ENCODE measurements at regions not wholly inside any gene's neighbourhood (a gene's known extent, or its start where the extent isn't known, plus 50 kb on each side); places are given as distances from the start of the nearest gene placed in this dataset.
"Not testable (repeated sequence)": the region's sequence is repeated elsewhere in the genome, so short reads cannot be mapped to it uniquely, and the experiment has no call there.

DNA sequence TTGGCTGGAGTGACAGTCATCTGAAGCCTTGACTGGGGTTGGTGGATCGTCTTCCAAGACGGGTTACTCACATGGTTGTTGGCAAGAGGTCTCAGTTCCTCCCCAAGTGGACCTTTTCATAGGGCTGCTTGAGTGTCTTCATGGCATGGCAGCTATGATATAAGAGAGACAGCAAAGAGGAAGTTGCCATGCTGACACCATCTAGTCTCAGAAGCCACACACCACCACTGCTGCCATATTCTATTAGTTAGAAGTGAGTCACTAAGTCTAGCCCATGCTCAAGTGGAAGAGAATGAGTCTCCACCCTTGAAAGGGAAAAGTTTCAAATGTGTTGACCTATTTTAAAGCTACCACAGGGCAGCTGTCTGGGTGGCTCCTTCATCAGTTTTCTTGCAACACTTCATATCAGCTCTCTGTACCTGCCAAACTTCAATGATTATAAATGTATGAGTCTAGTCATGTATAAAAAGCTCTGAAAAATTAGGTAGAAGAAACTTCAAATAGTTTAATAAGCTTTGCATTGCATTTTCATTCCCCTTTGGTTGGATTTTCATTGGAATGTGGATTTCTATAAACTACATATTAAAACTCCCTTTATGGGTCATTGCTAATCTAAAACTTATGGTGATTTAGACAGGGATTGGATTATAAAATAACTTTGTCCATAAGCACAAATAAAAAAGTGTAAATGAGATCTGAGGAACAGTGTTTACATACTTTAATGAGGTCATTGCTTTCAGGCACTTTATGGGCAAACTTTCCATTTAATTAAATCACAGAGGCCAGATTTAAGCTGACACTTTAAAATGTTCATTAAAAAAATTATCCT lies 68.0 kb upstream of the ATXN3L start:
- TF ChIP-seq, protein P1, sequence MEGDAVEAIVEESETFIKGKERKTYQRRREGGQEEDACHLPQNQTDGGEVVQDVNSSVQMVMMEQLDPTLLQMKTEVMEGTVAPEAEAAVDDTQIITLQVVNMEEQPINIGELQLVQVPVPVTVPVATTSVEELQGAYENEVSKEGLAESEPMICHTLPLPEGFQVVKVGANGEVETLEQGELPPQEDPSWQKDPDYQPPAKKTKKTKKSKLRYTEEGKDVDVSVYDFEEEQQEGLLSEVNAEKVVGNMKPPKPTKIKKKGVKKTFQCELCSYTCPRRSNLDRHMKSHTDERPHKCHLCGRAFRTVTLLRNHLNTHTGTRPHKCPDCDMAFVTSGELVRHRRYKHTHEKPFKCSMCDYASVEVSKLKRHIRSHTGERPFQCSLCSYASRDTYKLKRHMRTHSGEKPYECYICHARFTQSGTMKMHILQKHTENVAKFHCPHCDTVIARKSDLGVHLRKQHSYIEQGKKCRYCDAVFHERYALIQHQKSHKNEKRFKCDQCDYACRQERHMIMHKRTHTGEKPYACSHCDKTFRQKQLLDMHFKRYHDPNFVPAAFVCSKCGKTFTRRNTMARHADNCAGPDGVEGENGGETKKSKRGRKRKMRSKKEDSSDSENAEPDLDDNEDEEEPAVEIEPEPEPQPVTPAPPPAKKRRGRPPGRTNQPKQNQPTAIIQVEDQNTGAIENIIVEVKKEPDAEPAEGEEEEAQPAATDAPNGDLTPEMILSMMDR (IDR thresholded peaks at IDR 0.05; ENCODE audit: control insufficient read depth, extremely low read depth, insufficient read depth): no peak
- no peak overlapping the region for H3K4me3 ChIP-seq (ENCODE audit: low read depth, low read length)
- DNase-seq (ENCODE audit: low read depth): no peak

DNA sequence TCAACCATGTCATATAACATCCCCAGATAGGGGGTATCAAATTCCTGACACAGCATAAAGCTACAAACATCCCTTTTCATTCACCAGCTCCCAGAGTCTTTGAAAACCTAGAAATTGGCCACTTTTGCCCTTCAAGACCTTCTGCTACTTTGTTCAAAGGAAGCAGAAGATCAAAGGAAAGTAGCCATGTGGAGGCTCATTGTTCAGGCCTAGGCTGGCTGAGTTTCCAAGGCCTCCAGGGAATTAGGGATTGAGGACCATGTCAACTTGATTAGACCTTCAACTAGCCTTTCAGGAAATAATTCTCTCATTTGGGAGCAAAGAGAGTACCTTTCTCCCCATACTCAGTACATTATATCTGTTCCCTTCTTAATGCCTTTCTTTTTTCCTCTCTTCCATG lies 66.8 kb upstream of the ATXN3L start:
- no peak for DNase-seq (ENCODE audit: low read depth)
- H3K4me3 ChIP-seq (ENCODE audit: low read depth, low read length): no peak overlapping the region
- TF ChIP-seq, protein P1 (IDR thresholded peaks at IDR 0.05; ENCODE audit: control insufficient read depth, extremely low read depth, insufficient read depth): no peak

DNA sequence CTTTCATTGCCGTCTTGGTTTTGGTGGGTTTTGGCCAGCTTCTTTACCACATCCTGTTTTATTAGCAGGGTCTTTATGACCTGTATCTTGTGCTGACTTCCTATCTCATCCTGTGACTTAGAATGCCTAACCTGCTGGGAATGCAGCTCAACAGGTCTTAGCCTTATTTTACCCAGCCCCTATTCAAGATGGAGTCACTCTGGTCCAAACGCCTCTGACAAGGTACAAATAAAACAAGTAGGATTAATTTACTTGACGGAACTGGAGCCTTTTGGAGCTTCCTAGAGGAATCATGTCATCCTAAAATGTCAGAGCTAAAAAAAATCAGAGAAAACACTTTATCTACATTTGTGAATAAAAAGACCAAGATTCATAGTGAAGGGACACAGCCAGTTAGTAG lies 66.2 kb upstream of the ATXN3L start:
- H3K4me3 ChIP-seq (ENCODE audit: low read depth, low read length): no peak overlapping the region
- TF ChIP-seq, protein P1 (IDR thresholded peaks at IDR 0.05; ENCODE audit: control insufficient read depth, extremely low read depth, insufficient read depth): no peak
- no peak for DNase-seq (ENCODE audit: low read depth)

DNA sequence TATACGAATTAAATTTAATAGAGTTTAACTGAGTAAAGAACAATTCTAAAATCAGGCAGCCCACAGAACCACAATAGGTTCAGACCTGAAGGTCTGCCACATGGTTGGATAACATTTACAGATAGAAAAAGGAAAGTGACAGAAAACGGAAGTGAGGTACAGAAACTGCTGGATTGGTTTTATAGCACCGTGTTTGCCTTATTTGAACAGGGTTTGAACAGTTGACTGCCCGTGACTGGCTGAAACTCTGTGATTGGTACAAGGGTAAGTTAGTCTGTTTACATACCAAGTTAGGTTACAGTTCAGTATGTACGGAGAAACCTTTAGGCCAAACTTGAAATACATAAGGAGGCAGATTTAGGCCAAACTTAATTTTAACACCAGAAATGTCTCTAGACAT lies 64.1 kb upstream of the ATXN3L start:
- no peak for DNase-seq (ENCODE audit: low read depth)
- H3K4me3 ChIP-seq (ENCODE audit: low read depth, low read length): no peak overlapping the region
- TF ChIP-seq, protein P1 (IDR thresholded peaks at IDR 0.05; ENCODE audit: control insufficient read depth, extremely low read depth, insufficient read depth): no peak

DNA sequence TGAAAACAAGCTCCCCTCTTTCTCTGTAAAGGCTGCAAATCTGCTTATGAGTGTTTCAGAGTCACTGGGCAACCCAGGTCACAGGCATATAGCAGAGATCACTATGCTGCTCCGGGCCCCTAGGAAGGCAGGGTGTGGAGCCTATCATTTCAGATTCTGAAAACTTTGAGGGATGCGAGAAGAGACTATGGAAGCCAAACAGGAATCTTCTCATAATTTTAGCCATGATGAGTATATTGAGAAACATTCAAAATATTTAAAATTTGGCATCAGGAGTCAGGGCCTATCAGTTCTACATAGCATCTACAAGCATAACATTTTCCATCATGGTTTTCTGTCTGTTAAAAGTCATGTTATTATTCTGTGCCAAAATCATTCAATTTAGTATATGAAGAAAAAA lies 61.7 kb upstream of the ATXN3L start:
- TF ChIP-seq, protein P1 (IDR thresholded peaks at IDR 0.05; ENCODE audit: control insufficient read depth, extremely low read depth, insufficient read depth): no peak
- no peak for DNase-seq (ENCODE audit: low read depth)
- H3K4me3 ChIP-seq (ENCODE audit: low read depth, low read length): no peak overlapping the region

DNA sequence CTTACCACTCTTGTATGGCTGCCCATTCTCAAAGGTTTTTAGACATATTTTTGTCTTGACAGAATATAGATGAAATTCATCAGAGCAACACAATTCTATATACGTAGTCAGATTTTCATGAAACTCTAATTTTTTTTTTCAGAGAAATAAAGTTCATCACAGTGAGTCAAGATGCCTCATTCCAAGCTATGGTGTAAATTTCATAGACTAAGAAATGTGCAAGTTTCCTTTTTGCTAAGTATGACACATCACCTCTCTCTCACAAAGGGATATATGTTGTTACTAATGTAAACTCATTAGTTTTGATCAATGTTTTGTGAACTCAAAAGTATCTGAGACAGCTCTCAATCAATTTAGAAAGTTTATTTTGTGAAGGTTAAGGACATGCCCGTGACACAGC lies 60.4 kb upstream of the ATXN3L start:
- H3K4me3 ChIP-seq (ENCODE audit: low read depth, low read length): no peak overlapping the region
- DNase-seq (ENCODE audit: low read depth): no peak
- TF ChIP-seq, protein P1 (IDR thresholded peaks at IDR 0.05; ENCODE audit: control insufficient read depth, extremely low read depth, insufficient read depth): no peak

DNA sequence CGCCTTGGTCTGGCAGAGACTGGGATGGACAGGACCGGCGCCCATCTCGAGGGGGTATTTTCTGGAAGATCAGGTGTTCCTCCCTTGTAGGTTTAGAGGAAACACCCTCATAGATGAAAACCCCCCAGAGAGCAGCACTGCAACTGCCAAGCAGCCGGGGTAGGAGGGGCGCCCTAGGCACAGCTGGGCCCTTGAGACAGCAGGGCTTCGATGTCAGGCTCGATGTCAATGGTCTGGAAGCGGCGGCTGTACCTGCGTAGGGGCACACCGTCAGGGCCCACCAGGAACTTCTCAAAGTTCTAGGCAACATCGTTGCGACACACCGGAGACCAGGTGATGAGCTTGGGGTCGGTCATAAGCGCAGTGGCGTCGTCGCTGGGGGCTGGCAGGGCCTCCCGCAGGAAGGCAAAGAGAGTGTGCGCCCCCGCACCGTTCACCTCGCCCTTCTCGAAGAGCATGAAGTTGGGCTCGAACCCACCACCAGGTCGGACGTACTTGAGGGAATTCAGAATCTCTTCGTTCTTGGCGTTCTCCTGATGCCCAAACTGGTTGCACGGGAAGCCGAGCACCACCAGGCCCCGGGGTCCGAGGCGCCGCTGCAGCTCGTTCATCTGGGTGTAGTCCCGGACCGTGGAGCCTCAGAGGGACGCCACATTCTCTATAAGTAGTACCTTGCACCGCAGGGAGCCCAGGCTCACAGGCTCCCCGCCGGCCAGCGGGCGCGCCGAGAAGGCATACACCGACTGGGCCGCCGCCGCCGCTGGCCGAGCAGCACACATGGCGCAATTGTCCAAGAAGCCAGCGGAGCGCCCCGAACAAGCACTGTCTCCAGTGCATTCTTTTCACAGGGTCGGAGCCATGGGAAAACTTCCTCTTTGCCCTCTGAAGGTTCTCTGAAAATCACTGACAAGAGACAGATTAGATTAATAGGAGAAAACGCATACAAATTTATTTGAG lies 59.0 kb upstream of the ATXN3L start:
- H3K4me3 ChIP-seq (ENCODE audit: low read depth, low read length); DNase-seq (ENCODE audit: low read depth): not testable (repeated sequence)
